GM06990 (cell line): ENCODE measurements at regions not wholly inside any gene's neighbourhood (a gene's known extent, or its start where the extent isn't known, plus 50 kb on each side); places are given as distances from the start of the nearest gene placed in this dataset.

Source experiments
- DNase-seq: peaks from one replicate; pipeline ENCODE4 v3.0.0-alpha.2; 2011; ENCODE audit not compliant: insufficient read length; ENCODE audit errors: extremely low read depth
- H3K27me3 ChIP-seq: replicated peaks from 2 replicates; pipeline ENCODE4 v1.6.0; 2011; ENCODE audit warnings: low read length; ENCODE audit not compliant: control insufficient read depth, insufficient read depth
- H3K36me3 ChIP-seq: 2 replicates; pipeline ENCODE4 v1.5.1; 2011; ENCODE audit warnings: low read length; ENCODE audit not compliant: control insufficient read depth, insufficient read depth
- H3K4me3 ChIP-seq: replicated peaks from 2 replicates; pipeline ENCODE4 v1.5.1; 2011; ENCODE audit warnings: low read depth, mild to moderate bottlenecking, control low read depth, low read length
- CTCF ChIP-seq: IDR thresholded peaks from 2 replicates; pipeline ENCODE4 v1.5.1; 2011; ENCODE audit warnings: low read length, control low read depth, mild to moderate bottlenecking, inconsistent platforms; ENCODE audit not compliant: insufficient read depth, poor library complexity, severe bottlenecking

- H3K4me3 ChIP-seq, result no peak overlapping the region
- no peak for DNase-seq
- H3K27me3 ChIP-seq, result no peaks in the 10 kb centered on the region
- no peaks in the 10 kb centered on the region for H3K36me3 ChIP-seq
- no peak for TF ChIP-seq CTCF
Measured at GRCh38 chr1:196160066-196160795, 448.0 kb downstream of the KCNT2 start.

- H3K36me3 ChIP-seq, result no peaks in the 10 kb centered on the region
- H3K4me3 ChIP-seq, result no peak overlapping the region
- TF ChIP-seq CTCF, result no peak
- no peaks in the 10 kb centered on the region for H3K27me3 ChIP-seq
- DNase-seq, result no peak
Measured at GRCh38 chr1:196155586-196155985, 452.7 kb downstream of the KCNT2 start.

- Histone ChIP-seq H3K27me3 (no peaks in the 10 kb centered on the region), H3K4me3 (no peak overlapping the region), H3K36me3 (no peaks in the 10 kb centered on the region)
- peak; percentile 1 for DNase-seq
- TF ChIP-seq CTCF, result no peak
Measured at GRCh38 chr1:196152975-196153374, 455.3 kb downstream of the KCNT2 start.

- no peak for DNase-seq
- Histone ChIP-seq H3K36me3 (no peaks in the 10 kb centered on the region), H3K4me3 (no peak overlapping the region), H3K27me3 (no peaks in the 10 kb centered on the region)
- TF ChIP-seq CTCF, result no peak
Measured at GRCh38 chr1:196152086-196152485, 456.2 kb downstream of the KCNT2 start.

GRCh38 chr1:196148367-196148970 is 459.8 kb downstream of the KCNT2 start:
- DNase-seq, result peak; percentile 5
- no peaks in the 10 kb centered on the region for H3K27me3 ChIP-seq
- peak; percentile 25 for TF ChIP-seq CTCF
- H3K4me3 ChIP-seq, result no peak overlapping the region
- no peaks in the 10 kb centered on the region for H3K36me3 ChIP-seq
